CD8-positive, alpha-beta memory T cell (primary cell): ENCODE measurements at regions not wholly inside any gene's neighbourhood (a gene's known extent, or its start where the extent isn't known, plus 50 kb on each side); places are given as distances from the start of the nearest gene placed in this dataset.

ENCODE experiments used
- CTCF ChIA-PET: fragments of 350-600 bp; sonication (Branson Sonifier 250); formaldehyde crosslinking; loops from one replicate; lab custom pipeline; 2021; ENCODE audit warnings: antibody characterized with exemption; lab: Charles Lee
- POLR2A ChIA-PET: fragments of 350-600 bp; sonication (Branson Sonifier 250); formaldehyde crosslinking; loops from one replicate; lab custom pipeline; 2021; ENCODE audit warnings: antibody characterized with exemption; lab: Charles Lee
- DNase-seq, 5 donors: peaks; one replicate each; pipeline versions ENCODE4 v3.0.0 to v3.0.0-alpha.2; 2020 to 2022; ENCODE audit warnings: mixed read lengths in 1 of 5
- H3K27ac ChIP-seq: one replicate; pipeline ENCODE4 v1.7.0; 2013; ENCODE audit warnings: low read depth, mild to moderate bottlenecking, low read length, moderate library complexity
- H3K27me3 ChIP-seq: 2 replicates; pipeline ENCODE4 v1.7.0; 2013; ENCODE audit warnings: low read length, mild to moderate bottlenecking; ENCODE audit not compliant: insufficient read depth, poor library complexity, severe bottlenecking
- H3K36me3 ChIP-seq: 2 replicates; pipeline ENCODE4 v1.7.0; 2013; ENCODE audit warnings: mild to moderate bottlenecking, low read length, moderate library complexity; ENCODE audit not compliant: insufficient read depth
- H3K4me1 ChIP-seq: 2 replicates; pipeline ENCODE4 v1.7.0; 2013; ENCODE audit warnings: mild to moderate bottlenecking, low read length, moderate library complexity; ENCODE audit not compliant: insufficient read depth
- H3K4me3 ChIP-seq: 2 replicates; pipeline ENCODE4 v1.7.0; 2013; ENCODE audit warnings: mild to moderate bottlenecking, low read length
- H3K9me3 ChIP-seq: 2 replicates; pipeline ENCODE4 v1.7.0; 2013; ENCODE audit warnings: mild to moderate bottlenecking, low read length
- H3K27ac Mint-ChIP-seq, 8 donors: one replicate each; pipeline ENCODE4 v1.8.0; 2020 to 2021; ENCODE audit warnings: mixed read lengths in 8 of 8, mild to moderate bottlenecking in 6 of 8, inconsistent platforms in 3 of 8, moderate library complexity in 3 of 8
- H3K27me3 Mint-ChIP-seq, 2 donors: one replicate each; pipeline ENCODE4 v1.8.0; 2020 to 2021; ENCODE audit warnings: mixed read lengths in 2 of 2, mild to moderate bottlenecking in 1 of 2, moderate library complexity in 1 of 2
- H3K36me3 Mint-ChIP-seq, 3 donors: one replicate each; pipeline ENCODE4 v1.8.0; 2020 to 2021; ENCODE audit warnings: mixed read lengths in 3 of 3, inconsistent platforms in 1 of 3, mild to moderate bottlenecking in 1 of 3
- H3K4me1 Mint-ChIP-seq, 3 donors: one replicate each; pipeline ENCODE4 v1.8.0; 2020 to 2021; ENCODE audit warnings: mixed read lengths in 3 of 3, inconsistent platforms in 1 of 3, mild to moderate bottlenecking in 1 of 3
- H3K4me3 Mint-ChIP-seq, 7 donors: one replicate each; pipeline ENCODE4 v1.8.0; 2020 to 2021; ENCODE audit warnings: mixed read lengths in 7 of 7, mild to moderate bottlenecking in 6 of 7, moderate library complexity in 4 of 7, inconsistent platforms in 2 of 7
- H3K9me3 Mint-ChIP-seq, 5 donors: one replicate each; pipeline ENCODE4 v1.8.0; 2020 to 2022; ENCODE audit warnings: mixed read lengths in 5 of 5, mild to moderate bottlenecking in 3 of 5, moderate library complexity in 2 of 5, inconsistent platforms in 1 of 5

GRCh38 chr3:104870276-104870675 is 496.4 kb upstream of the ALCAM start:
- H3K27me3 Mint-ChIP-seq, result no peaks in the 10 kb centered on the region
- no peak for DNase-seq

GRCh38 chr3:104873331-104873730 is 493.4 kb upstream of the ALCAM start:
- POLR2A ChIA-PET, result no interaction called here
- H3K36me3 Mint-ChIP-seq, result no peaks in the 10 kb centered on the region

More at GRCh38 chr3:104870276-104870675, 496.4 kb upstream of the ALCAM start:
- Histone ChIP-seq H3K9me3 (no peaks in the 10 kb centered on the region), H3K27me3 (no peaks in the 10 kb centered on the region), H3K4me3 (no peak overlapping the region), H3K4me1 (no peaks in the 10 kb centered on the region), H3K36me3 (no peaks in the 10 kb centered on the region), H3K27ac (no peak overlapping the region)
- H3K4me3 Mint-ChIP-seq, result no peak overlapping the region
- H3K4me1 Mint-ChIP-seq, result no peaks in the 10 kb centered on the region
- H3K9me3 Mint-ChIP-seq, result no peaks in the 10 kb centered on the region
- H3K36me3 Mint-ChIP-seq, result no peaks in the 10 kb centered on the region
- POLR2A ChIA-PET, result no interaction called here
- CTCF ChIA-PET, result no interaction called here
- H3K27ac Mint-ChIP-seq, result no peak overlapping the region

GRCh38 chr3:104878395-104878794 is 488.3 kb upstream of the ALCAM start:
- no peaks in the 10 kb centered on the region for H3K36me3 ChIP-seq
- no peak for DNase-seq
- CTCF ChIA-PET, result no interaction called here
- Mint-ChIP-seq H3K9me3 (peaks cover 0 to 1% (median 0%) of the 10 kb centered on the region in 5 donors), H3K27ac (no peak overlapping the region), H3K36me3 (no peaks in the 10 kb centered on the region), H3K4me3 (no peak overlapping the region), H3K4me1 (no peaks in the 10 kb centered on the region), H3K27me3 (peaks cover 0 to 1% of the 10 kb centered on the region in 2 donors)
- no peak overlapping the region for H3K27ac ChIP-seq
- POLR2A ChIA-PET, result no interaction called here
- no peaks in the 10 kb centered on the region for H3K27me3 ChIP-seq
- H3K4me3 ChIP-seq, result no peak overlapping the region
- H3K9me3 ChIP-seq, result no peaks in the 10 kb centered on the region
- no peaks in the 10 kb centered on the region for H3K4me1 ChIP-seq

More at GRCh38 chr3:104873331-104873730, 493.4 kb upstream of the ALCAM start:
- Histone ChIP-seq H3K27ac (no peak overlapping the region), H3K4me3 (no peak overlapping the region), H3K27me3 (no peaks in the 10 kb centered on the region), H3K4me1 (no peaks in the 10 kb centered on the region), H3K9me3 (no peaks in the 10 kb centered on the region), H3K36me3 (no peaks in the 10 kb centered on the region)
- H3K27ac Mint-ChIP-seq, result no peak overlapping the region
- no peak for DNase-seq
- no peaks in the 10 kb centered on the region for H3K4me1 Mint-ChIP-seq
- CTCF ChIA-PET, result no interaction called here
- no peak overlapping the region for H3K4me3 Mint-ChIP-seq
- peaks cover 0 to 1% of the 10 kb centered on the region in 2 donors for H3K27me3 Mint-ChIP-seq
- H3K9me3 Mint-ChIP-seq, result peaks cover 0 to 1% (median 0%) of the 10 kb centered on the region in 5 donors

- no peaks in the 10 kb centered on the region for H3K4me1 ChIP-seq
- CTCF ChIA-PET, result no interaction called here
- no peak overlapping the region for H3K27ac Mint-ChIP-seq
- H3K36me3 ChIP-seq, result no peaks in the 10 kb centered on the region
- POLR2A ChIA-PET, result no interaction called here
- DNase-seq, result no peak
- peaks cover 0 to 1% of the 10 kb centered on the region in 2 donors for H3K27me3 Mint-ChIP-seq
- H3K27ac ChIP-seq, result no peak overlapping the region
- no peak overlapping the region for H3K4me3 ChIP-seq
- H3K4me1 Mint-ChIP-seq, result no peaks in the 10 kb centered on the region
- no peaks in the 10 kb centered on the region for H3K36me3 Mint-ChIP-seq
- H3K27me3 ChIP-seq, result no peaks in the 10 kb centered on the region
- peaks cover 0 to 1% (median 0%) of the 10 kb centered on the region in 5 donors for H3K9me3 Mint-ChIP-seq
- no peaks in the 10 kb centered on the region for H3K9me3 ChIP-seq
- no peak overlapping the region for H3K4me3 Mint-ChIP-seq
Measured at GRCh38 chr3:104879919-104880318, 486.8 kb upstream of the ALCAM start.

GRCh38 chr3:104885214-104885814 is 481.4 kb upstream of the ALCAM start:
- H3K4me3 Mint-ChIP-seq, result no peak overlapping the region
- H3K4me3 ChIP-seq, result no peak overlapping the region
- H3K27ac ChIP-seq, result no peak overlapping the region
- no peaks in the 10 kb centered on the region for H3K9me3 Mint-ChIP-seq
- no peaks in the 10 kb centered on the region for H3K4me1 Mint-ChIP-seq
- H3K36me3 Mint-ChIP-seq, result no peaks in the 10 kb centered on the region
- H3K36me3 ChIP-seq, result no peaks in the 10 kb centered on the region
- no peaks in the 10 kb centered on the region for H3K4me1 ChIP-seq
- no peak overlapping the region for H3K27ac Mint-ChIP-seq
- ChIA-PET POLR2A (no interaction called here), CTCF (no interaction called here)
- no peaks in the 10 kb centered on the region for H3K9me3 ChIP-seq
- no peak for DNase-seq
- H3K27me3 Mint-ChIP-seq, result no peaks in the 10 kb centered on the region
- no peaks in the 10 kb centered on the region for H3K27me3 ChIP-seq

- Mint-ChIP-seq H3K27me3 (no peaks in the 10 kb centered on the region), H3K4me1 (no peaks in the 10 kb centered on the region), H3K9me3 (no peaks in the 10 kb centered on the region), H3K4me3 (no peak overlapping the region), H3K36me3 (no peaks in the 10 kb centered on the region), H3K27ac (no peak overlapping the region)
- Histone ChIP-seq H3K36me3 (no peaks in the 10 kb centered on the region), H3K4me3 (no peak overlapping the region), H3K4me1 (no peaks in the 10 kb centered on the region), H3K27me3 (no peaks in the 10 kb centered on the region), H3K27ac (no peak overlapping the region), H3K9me3 (no peaks in the 10 kb centered on the region)
- no peak for DNase-seq
- CTCF ChIA-PET, result no interaction called here
- POLR2A ChIA-PET, result no interaction called here
Measured at GRCh38 chr3:104886220-104886995, 480.3 kb upstream of the ALCAM start.

- Histone ChIP-seq H3K4me3 (no peak overlapping the region), H3K9me3 (no peaks in the 10 kb centered on the region), H3K36me3 (no peaks in the 10 kb centered on the region), H3K27ac (no peak overlapping the region), H3K4me1 (no peaks in the 10 kb centered on the region), H3K27me3 (no peaks in the 10 kb centered on the region)
- Mint-ChIP-seq H3K27me3 (no peaks in the 10 kb centered on the region), H3K27ac (no peak overlapping the region), H3K4me1 (no peaks in the 10 kb centered on the region), H3K9me3 (no peaks in the 10 kb centered on the region), H3K4me3 (no peak overlapping the region), H3K36me3 (no peaks in the 10 kb centered on the region)
- ChIA-PET CTCF (no interaction called here), POLR2A (no interaction called here)
- no peak for DNase-seq
Measured at GRCh38 chr3:104887069-104887468, 479.6 kb upstream of the ALCAM start.

GRCh38 chr3:104887619-104888018 is 479.1 kb upstream of the ALCAM start:
- no peak overlapping the region for H3K4me3 Mint-ChIP-seq
- no peak overlapping the region for H3K27ac Mint-ChIP-seq
- H3K9me3 ChIP-seq, result no peaks in the 10 kb centered on the region
- H3K4me3 ChIP-seq, result no peak overlapping the region
- no peaks in the 10 kb centered on the region for H3K27me3 ChIP-seq
- H3K36me3 Mint-ChIP-seq, result no peaks in the 10 kb centered on the region
- CTCF ChIA-PET, result no interaction called here
- DNase-seq, result no peak
- H3K4me1 ChIP-seq, result no peaks in the 10 kb centered on the region
- H3K27me3 Mint-ChIP-seq, result no peaks in the 10 kb centered on the region
- no peak overlapping the region for H3K27ac ChIP-seq
- POLR2A ChIA-PET, result no interaction called here
- no peaks in the 10 kb centered on the region for H3K9me3 Mint-ChIP-seq
- no peaks in the 10 kb centered on the region for H3K4me1 Mint-ChIP-seq
- H3K36me3 ChIP-seq, result no peaks in the 10 kb centered on the region
